SIG-M5 treated with dmso at 0.1 percent for 504 hours (cell line): ENCODE measurements at regions not wholly inside any gene's neighbourhood (a gene's known extent, or its start where the extent isn't known, plus 50 kb on each side); places are given as distances from the start of the nearest gene placed in this dataset.
"Not testable (repeated sequence)": the region's sequence is repeated elsewhere in the genome, so short reads cannot be mapped to it uniquely, and the experiment has no call there.

Experiments
- DNase-seq: peaks from one replicate; lab custom pipeline; 2025; ENCODE audit not compliant: unreplicated experiment; lab: John Stamatoyannopoulos, UW

DNA sequence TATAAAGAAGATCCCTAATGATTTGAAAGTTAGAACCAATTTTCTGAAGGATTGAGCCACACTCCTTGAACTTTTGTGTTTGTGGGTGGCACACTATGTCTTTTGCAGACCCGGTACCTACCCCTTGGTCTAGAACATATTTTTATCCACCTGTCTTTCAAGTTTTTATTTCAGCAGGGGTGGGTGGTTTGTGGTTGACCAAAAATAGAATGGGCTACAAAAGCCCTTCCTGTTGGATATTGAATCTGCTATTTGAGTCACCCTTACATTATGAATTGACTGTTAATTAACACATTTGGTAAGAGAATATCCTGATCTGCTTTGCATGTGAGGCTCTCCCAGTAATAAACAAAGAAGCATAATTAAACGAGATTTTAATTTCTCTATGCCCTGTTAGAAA, 401.2 kb downstream of the POTEH start:
- DNase-seq, result not testable (repeated sequence)

- not testable (repeated sequence) for DNase-seq
Measured at GRCh38 chr22:16105121-16105520, 415.3 kb downstream of the POTEH start.

- DNase-seq, result not testable (repeated sequence)
Measured at GRCh38 chr22:16131456-16131855, 441.6 kb downstream of the POTEH start.

DNA sequence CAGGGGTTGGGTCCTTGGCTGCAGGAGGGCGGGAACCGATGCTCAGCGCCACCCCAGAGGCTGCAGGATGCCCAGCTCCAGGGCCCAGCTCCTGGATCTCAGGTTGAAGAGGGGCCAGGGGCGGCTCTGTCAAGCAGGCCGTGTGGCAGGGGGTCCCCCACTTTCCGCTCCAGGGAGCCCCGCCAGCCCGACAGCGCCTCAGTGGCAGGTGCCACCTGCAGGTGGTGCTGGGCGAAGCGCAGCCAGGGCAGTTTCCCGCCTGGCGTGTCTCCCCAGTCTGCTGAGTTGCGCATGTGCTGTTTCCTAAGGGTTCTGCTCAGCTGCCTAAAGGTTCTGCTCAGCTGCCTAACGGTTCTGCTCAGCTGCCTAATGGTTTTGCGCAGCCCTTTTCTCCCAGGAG, 442.1 kb downstream of the POTEH start:
- no peak for DNase-seq

GRCh38 chr22:16132598-16132997, 442.8 kb downstream of the POTEH start:
- not testable (repeated sequence) for DNase-seq

GRCh38 chr22:16146101-16146500, 446.5 kb downstream of the CCT8L2 start:
- not testable (repeated sequence) for DNase-seq

GRCh38 chr22:16146916-16147315, 445.7 kb downstream of the CCT8L2 start:
- peak; percentile 15 for DNase-seq

GRCh38 chr22:16177287-16177686, 415.3 kb downstream of the CCT8L2 start:
- not testable (repeated sequence) for DNase-seq

DNA sequence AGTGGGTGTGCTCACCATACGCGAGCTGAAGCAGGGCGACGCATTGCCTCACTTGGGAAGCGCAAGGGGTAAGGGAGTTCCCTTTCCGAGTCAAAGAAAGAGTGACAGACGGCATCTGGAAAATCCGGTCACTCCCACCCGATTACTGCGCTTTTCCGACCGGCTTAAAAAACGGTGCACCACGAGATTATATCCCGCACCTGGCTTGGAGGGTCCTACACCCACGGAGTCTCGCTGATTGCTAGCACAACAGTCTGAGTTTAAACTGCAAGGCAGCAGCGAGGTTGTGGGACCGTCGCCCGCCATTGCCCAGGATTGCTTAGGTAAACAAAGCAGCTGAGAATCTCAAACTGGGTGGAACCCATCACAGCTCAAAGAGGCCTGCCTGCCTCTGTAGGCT, 408.7 kb downstream of the CCT8L2 start:
- not testable (repeated sequence) for DNase-seq
